SH-SY5Y (cell line): ENCODE measurements at regions not wholly inside any gene's neighbourhood (a gene's known extent, or its start where the extent isn't known, plus 50 kb on each side); places are given as distances from the start of the nearest gene placed in this dataset.

Experiments
- GATA2 ChIP-seq: IDR thresholded peaks from 2 replicates; pipeline ENCODE4 v1.6.1; 2011; ENCODE audit warnings: mild to moderate bottlenecking, low read depth, low read length
- GATA3 ChIP-seq: IDR thresholded peaks from 2 replicates; pipeline ENCODE4 v1.6.1; 2011; ENCODE audit warnings: low read depth, mild to moderate bottlenecking, low read length, moderate library complexity

DNA sequence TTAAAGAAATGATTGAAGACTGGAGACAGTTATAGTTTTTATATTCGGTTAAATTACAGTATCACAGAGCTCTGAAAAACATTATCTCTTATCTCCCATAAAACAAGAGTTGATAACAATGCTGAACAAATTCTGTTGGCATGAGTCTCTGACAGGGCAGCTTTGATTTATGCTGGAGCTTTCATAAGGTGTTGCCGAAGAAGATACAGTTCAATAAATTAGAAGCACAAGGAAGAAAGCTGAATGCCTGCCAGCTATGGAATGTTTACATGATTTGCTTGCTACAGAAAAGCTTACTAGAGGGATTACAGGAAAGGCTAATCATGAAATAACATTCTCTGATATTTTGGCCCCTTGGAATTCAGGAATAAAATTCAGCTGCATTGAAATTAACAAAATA lies 431.9 kb upstream of the GJE1 start:
- TF ChIP-seq GATA3 (no peak), GATA2 (no peak)

- TF ChIP-seq GATA2 (no peak), GATA3 (no peak)
Measured at GRCh38 chr6:141688916-141689315, 443.8 kb upstream of the GJE1 start.

GRCh38 chr6:141685416-141685815 lies 447.3 kb upstream of the GJE1 start:
- TF ChIP-seq GATA2: no peak
- no peak for TF ChIP-seq GATA3

- TF ChIP-seq GATA2: no peak
- no peak for TF ChIP-seq GATA3
Measured at GRCh38 chr6:141682391-141682790, 450.3 kb upstream of the GJE1 start.

- TF ChIP-seq GATA3 (no peak), GATA2 (no peak)
Measured at GRCh38 chr6:141677598-141678211, 455.0 kb upstream of the GJE1 start.

DNA sequence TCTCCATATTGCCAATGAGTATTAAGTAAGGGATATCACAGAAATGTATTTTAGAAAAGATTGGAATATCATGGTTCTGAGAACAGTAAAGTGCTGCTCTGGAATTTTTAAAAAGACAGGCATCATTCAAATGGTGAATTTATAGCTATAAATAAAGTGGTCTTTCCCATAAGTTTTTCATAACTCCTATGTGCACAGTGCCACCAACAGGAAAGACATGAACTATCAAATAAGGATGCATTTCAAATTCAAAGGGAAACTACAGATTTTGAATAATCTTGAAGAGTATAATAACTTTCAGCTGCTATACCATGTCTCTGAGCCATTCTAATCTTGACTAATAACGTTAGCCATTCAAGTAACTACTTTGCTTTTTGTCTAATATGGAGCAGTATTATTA lies 456.8 kb upstream of the GJE1 start:
- TF ChIP-seq GATA2 (no peak), GATA3 (no peak)

GRCh38 chr6:141669141-141669540 lies 463.6 kb upstream of the GJE1 start:
- TF ChIP-seq GATA2 (no peak), GATA3 (no peak)

- TF ChIP-seq GATA3 (no peak), GATA2 (no peak)
Measured at GRCh38 chr6:141667580-141668309, 465.0 kb upstream of the GJE1 start.

- no peak for TF ChIP-seq GATA2
Measured at GRCh38 chr6:141666187-141666586, 466.5 kb upstream of the GJE1 start.

GRCh38 chr6:141664744-141665143 lies 468.0 kb upstream of the GJE1 start:
- TF ChIP-seq GATA2 (no peak), GATA3 (no peak)

- no peak for TF ChIP-seq GATA3
- no peak for TF ChIP-seq GATA2
Measured at GRCh38 chr6:141659582-141659981, 473.1 kb upstream of the GJE1 start.

DNA sequence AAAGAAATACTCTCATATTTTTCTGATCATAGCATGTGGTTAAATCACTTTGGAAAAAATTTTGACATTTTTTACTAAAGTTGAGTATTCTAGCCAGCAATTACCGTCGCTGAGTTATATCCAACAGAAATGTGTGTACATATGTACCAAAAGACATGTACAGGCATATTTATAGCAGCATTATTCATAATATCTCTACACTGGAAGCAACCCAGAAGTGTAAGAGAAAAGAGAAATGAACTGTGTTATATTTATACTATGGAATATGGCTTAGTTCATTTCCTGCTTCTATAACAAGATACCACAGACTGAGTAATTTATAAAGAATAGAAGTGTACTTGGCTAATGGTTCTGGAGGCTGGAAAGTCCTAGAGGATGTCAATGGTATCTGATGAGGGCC lies 474.0 kb upstream of the GJE1 start:
- TF ChIP-seq GATA3 (no peak), GATA2 (no peak)

DNA sequence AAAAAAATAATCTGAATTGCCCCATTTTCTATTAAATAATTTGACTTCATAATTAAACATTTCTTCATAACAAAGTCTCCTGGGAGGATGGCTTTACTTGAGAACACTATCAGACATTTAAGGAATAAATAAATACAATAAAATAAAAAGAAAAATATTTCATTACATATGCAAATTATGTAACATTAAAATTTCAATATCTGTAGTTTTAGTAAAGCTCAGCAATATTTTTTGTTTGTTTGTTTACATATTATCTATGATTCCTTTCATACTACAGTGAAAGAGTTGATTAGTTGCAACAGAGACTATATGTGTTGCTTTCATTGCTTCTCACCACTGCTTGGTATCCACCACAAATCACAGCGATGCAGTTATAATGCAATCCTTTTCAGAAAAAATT lies 474.9 kb upstream of the GJE1 start:
- no peak for TF ChIP-seq GATA2

DNA sequence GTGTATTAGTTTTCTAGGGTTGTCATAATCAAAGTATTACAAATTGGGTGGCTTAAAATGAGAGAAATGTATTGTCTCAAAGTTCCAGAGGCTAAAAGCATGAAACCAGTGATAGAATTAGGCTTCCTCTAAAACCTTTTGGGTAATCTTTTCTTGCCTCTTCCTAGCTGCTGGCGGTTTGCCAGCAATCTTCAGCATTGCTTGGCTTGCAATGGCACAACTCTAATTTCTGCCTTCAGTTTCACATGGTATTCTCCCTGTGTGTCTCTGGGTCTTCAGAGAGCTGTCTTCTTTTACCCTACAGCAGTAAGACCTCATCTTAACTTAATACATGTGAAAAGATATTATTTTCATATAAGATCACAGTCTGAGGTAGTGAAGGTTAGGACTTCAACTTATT lies 479.1 kb upstream of the GJE1 start:
- TF ChIP-seq GATA2 (no peak), GATA3 (no peak)

DNA sequence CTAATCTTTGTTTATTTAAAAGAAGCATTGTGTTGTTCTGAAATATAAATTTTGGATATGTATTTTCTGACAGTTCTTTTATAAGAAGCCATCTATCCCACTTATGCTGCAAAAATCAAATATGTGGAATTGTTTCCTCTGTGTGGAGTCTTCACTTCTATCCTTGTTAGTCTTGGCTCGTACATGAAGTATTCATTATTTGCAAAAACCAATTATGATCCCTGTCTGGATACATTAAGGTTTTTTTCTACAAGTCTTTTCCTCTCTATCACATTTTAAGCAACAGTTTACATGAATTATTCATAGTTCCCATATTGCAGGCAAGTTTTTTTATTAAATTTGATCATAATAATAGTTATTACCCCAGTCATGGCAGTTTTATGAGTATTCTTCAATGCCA lies 490.8 kb upstream of the GJE1 start:
- TF ChIP-seq GATA2 (no peak), GATA3 (no peak)

DNA sequence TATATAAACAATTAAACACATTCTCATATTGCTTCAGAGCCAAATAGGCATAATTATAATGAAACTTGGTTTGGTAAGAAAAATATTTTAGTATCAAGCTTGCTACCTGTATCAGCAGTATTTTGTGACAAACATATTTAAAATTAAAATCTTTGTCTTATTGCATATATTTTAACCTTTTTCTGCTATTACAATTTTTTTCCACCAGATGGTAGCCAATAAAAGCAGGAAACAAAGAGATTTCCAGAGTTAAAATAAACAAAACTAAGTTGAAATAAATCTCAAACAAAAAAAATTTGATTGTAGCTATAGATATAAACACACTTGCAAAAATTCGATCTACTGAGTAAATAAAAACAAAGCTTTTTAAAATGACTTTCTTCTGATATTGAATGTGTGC lies 491.3 kb upstream of the GJE1 start:
- TF ChIP-seq GATA3: no peak
- no peak for TF ChIP-seq GATA2

GRCh38 chr6:141635621-141636020 lies 497.1 kb upstream of the GJE1 start:
- TF ChIP-seq GATA3 (no peak), GATA2 (no peak)
